GM23338 (cell line): ENCODE measurements at regions not wholly inside any gene's neighbourhood (a gene's known extent, or its start where the extent isn't known, plus 50 kb on each side); places are given as distances from the start of the nearest gene placed in this dataset.

Experiments used
- ATAC-seq: fragments of 200-7000 bp; cut with Tn5 transposase; 3 replicates; pipeline ENCODE4 v1.9.1; 2020
- DNase-seq: peaks from one replicate; pipeline ENCODE4 v3.0.0-alpha.2; 2015; ENCODE audit warnings: low spot score
- H2AFZ ChIP-seq: fragments of 200-600 bp; sonication (generic); 2 replicates; pipeline ENCODE4 v1.8.0; 2016; ENCODE audit warnings: antibody characterized with exemption, mild to moderate bottlenecking, moderate library complexity
- H3F3A ChIP-seq: fragments of 200-600 bp; sonication (generic); replicated peaks from 2 replicates; pipeline ENCODE4 v1.8.0; 2017; ENCODE audit warnings: antibody characterized with exemption, mixed run types, low read depth
- H3K27ac ChIP-seq: fragments of 200-600 bp; sonication (generic); 2 replicates; pipeline ENCODE4 v1.6.1; 2016; ENCODE audit warnings: low read depth
- H3K27me3 ChIP-seq: fragments of 200-600 bp; sonication (generic); 2 replicates; pipeline ENCODE4 v1.8.0; 2016; ENCODE audit warnings: mild to moderate bottlenecking, mixed run types, moderate library complexity; ENCODE audit not compliant: insufficient read depth
- H3K36me3 ChIP-seq: fragments of 200-600 bp; sonication (generic); 2 replicates; pipeline ENCODE4 v1.8.0; 2016; ENCODE audit warnings: mild to moderate bottlenecking; ENCODE audit not compliant: insufficient read depth
- H3K4me1 ChIP-seq: fragments of 200-600 bp; sonication (generic); 2 replicates; pipeline ENCODE4 v1.8.0; 2016; ENCODE audit warnings: mild to moderate bottlenecking, moderate library complexity; ENCODE audit not compliant: insufficient read depth
- H3K4me2 ChIP-seq: fragments of 200-600 bp; sonication (generic); 2 replicates; pipeline ENCODE4 v1.7.1; 2017; ENCODE audit warnings: mixed run types
- H3K4me3 ChIP-seq: fragments of 200-600 bp; sonication (generic); 2 replicates; pipeline ENCODE4 v1.6.1; 2016; ENCODE audit warnings: mixed run types
- H3K79me2 ChIP-seq: fragments of 200-600 bp; sonication (generic); replicated peaks from 2 replicates; pipeline ENCODE4 v1.8.0; 2017; ENCODE audit warnings: mild to moderate bottlenecking; ENCODE audit not compliant: insufficient read depth
- H3K9me2 ChIP-seq: fragments of 200-600 bp; sonication (generic); 2 replicates; pipeline ENCODE4 v1.8.0; 2017; ENCODE audit not compliant: insufficient read depth
- H4K20me1 ChIP-seq: fragments of 200-600 bp; sonication (generic); replicated peaks from 2 replicates; pipeline ENCODE4 v1.8.0; 2017; ENCODE audit warnings: mild to moderate bottlenecking; ENCODE audit not compliant: insufficient read depth
- H3K27ac Mint-ChIP-seq: 2 replicates; pipeline ENCODE4 v1.8.0; 2020; ENCODE audit warnings: inconsistent platforms, mild to moderate bottlenecking, moderate library complexity, mixed read lengths
- H3K27me3 Mint-ChIP-seq: 3 replicates; pipeline ENCODE4 v1.8.0; 2022; ENCODE audit warnings: low read depth, mild to moderate bottlenecking, moderate library complexity, mixed read lengths, inconsistent platforms; ENCODE audit not compliant: insufficient read depth, poor library complexity
- H3K36me3 Mint-ChIP-seq: 3 replicates; pipeline ENCODE4 v1.8.0; 2021; ENCODE audit warnings: low read depth, mild to moderate bottlenecking, inconsistent platforms, moderate library complexity, mixed read lengths
- H3K4me1 Mint-ChIP-seq: 3 replicates; pipeline ENCODE4 v1.8.0; 2020; ENCODE audit warnings: mild to moderate bottlenecking, inconsistent platforms, mixed read lengths
- H3K4me3 Mint-ChIP-seq: 3 replicates; pipeline ENCODE4 v1.8.0; 2021; ENCODE audit warnings: moderate library complexity, mild to moderate bottlenecking, inconsistent platforms, mixed read lengths
- H3K9me3 Mint-ChIP-seq: 3 replicates; pipeline ENCODE4 v1.8.0; 2020; ENCODE audit warnings: moderate library complexity, mild to moderate bottlenecking, inconsistent platforms, mixed read lengths
- CREB1 ChIP-seq: fragments of 250-450 bp; sonication (Bioruptor Pico); IDR thresholded peaks from 2 replicates; pipeline ENCODE4 v1.5.0; 2020; ENCODE audit warnings: low read depth, mild to moderate bottlenecking, moderate library complexity
- CTCF ChIP-seq, 2 experiments: fragments of 200-600 bp in 1 of 2; sonication (generic) in 1 of 2; conservative IDR thresholded peaks; 2 replicates each; pipeline versions ENCODE4 v1.5.1 to v1.6.1; 2016 to 2017; ENCODE audit warnings: antibody characterized with exemption in 2 of 2, low read depth in 2 of 2, mild to moderate bottlenecking in 2 of 2, moderate library complexity in 1 of 2
- ETS1 ChIP-seq: IDR thresholded peaks from 2 replicates; pipeline ENCODE4 v1.6.1; 2016; ENCODE audit warnings: antibody characterized with exemption
- EZH2 ChIP-seq: fragments of 200-600 bp; sonication (generic); IDR thresholded peaks from one replicate; pipeline ENCODE4 v1.8.0; 2017; ENCODE audit warnings: antibody characterized with exemption, mild to moderate bottlenecking, low read depth; ENCODE audit not compliant: unreplicated experiment
- EZH2phosphoT487 ChIP-seq: fragments of 200-600 bp; sonication (generic); IDR thresholded peaks from one replicate; pipeline ENCODE4 v1.8.1; 2018; ENCODE audit warnings: antibody characterized with exemption; ENCODE audit not compliant: unreplicated experiment
- JUNB ChIP-seq: IDR thresholded peaks from one replicate; pipeline ENCODE4 v1.6.1; 2016; ENCODE audit warnings: antibody characterized with exemption; ENCODE audit not compliant: unreplicated experiment
- NANOG ChIP-seq: IDR thresholded peaks from 2 replicates; pipeline ENCODE4 v1.6.1; 2016; ENCODE audit warnings: antibody characterized with exemption, borderline replicate concordance
- POLR2AphosphoS5 ChIP-seq: IDR thresholded peaks from 2 replicates; pipeline ENCODE4 v1.6.1; 2016; ENCODE audit warnings: antibody characterized with exemption, low read depth
- REST ChIP-seq: IDR thresholded peaks from one replicate; pipeline ENCODE4 v1.6.1; 2018; ENCODE audit warnings: antibody characterized with exemption; ENCODE audit not compliant: unreplicated experiment
- ZNF114 ChIP-seq: fragments of 250-450 bp; sonication (Bioruptor Pico); IDR thresholded peaks from 2 replicates; pipeline ENCODE4 v1.5.0; 2020; ENCODE audit warnings: mild to moderate bottlenecking, moderate library complexity
- ZNF331 ChIP-seq: fragments of 250-450 bp; sonication (Bioruptor Pico); IDR thresholded peaks from 2 replicates; pipeline ENCODE4 v1.5.0; 2020; ENCODE audit warnings: low read depth, mild to moderate bottlenecking, moderate library complexity

- TF ChIP-seq CTCF (conservative IDR thresholded peaks at IDR 0.05; ENCODE audit: low read depth in 2 of 2) (no peak), EZH2 (no peak), POLR2AphosphoS5 (no peak), NANOG (no peak)
Measured at GRCh38 chr4:130053723-130054122, 957.8 kb downstream of the C4orf33 start (continued).

GRCh38 chr4:130054908-130055307 lies 959.0 kb downstream of the C4orf33 start:
- 0 out of 2 replicates have a peak, but pooled peaks cover 3% of the 10 kb centered on the region for H3K9me2 ChIP-seq
- peaks cover 41% of the 10 kb centered on the region for H3K9me3 Mint-ChIP-seq
- no peaks in the 10 kb centered on the region; the same call in 1 of the 2 replicates for H3K36me3 ChIP-seq
- no peak overlapping the region for H3K27ac ChIP-seq
- H3K36me3 Mint-ChIP-seq, result peaks cover 65% of the 10 kb centered on the region
- TF ChIP-seq CREB1 (CRISPR knock-in tag), result no peak
- no peak for TF ChIP-seq EZH2
- TF ChIP-seq POLR2AphosphoS5, result no peak
- no peak for TF ChIP-seq ETS1
- H3K4me3 ChIP-seq, result no peak overlapping the region
- H3K27ac Mint-ChIP-seq, result no peak overlapping the region
- no peaks in the 10 kb centered on the region for H3F3A ChIP-seq
- no peak for DNase-seq
- H3K4me1 Mint-ChIP-seq, result no peaks in the 10 kb centered on the region; the same call in 2 of the 3 replicates
- no peak overlapping the region for H3K4me2 ChIP-seq
- no peak for ATAC-seq
- H3K27me3 Mint-ChIP-seq, result peaks cover 2% of the 10 kb centered on the region
- H2AFZ ChIP-seq, result no peak overlapping the region
- H3K4me3 Mint-ChIP-seq, result no peak overlapping the region
- H3K27me3 ChIP-seq, result no peaks in the 10 kb centered on the region
- H4K20me1 ChIP-seq, result no peaks in the 10 kb centered on the region
- H3K79me2 ChIP-seq, result no peaks in the 10 kb centered on the region
- no peaks in the 10 kb centered on the region for H3K4me1 ChIP-seq

GRCh38 chr4:130056286-130056685 lies 960.3 kb downstream of the C4orf33 start:
- H3K9me2 ChIP-seq, result peaks cover 9% of the 10 kb centered on the region; the same call in 1 of the 2 replicates
- H2AFZ ChIP-seq, result no peak overlapping the region
- H3K9me3 Mint-ChIP-seq, result peaks cover 28% of the 10 kb centered on the region
- H3K4me1 ChIP-seq, result no peaks in the 10 kb centered on the region
- no peak overlapping the region for H3K27ac ChIP-seq
- no peaks in the 10 kb centered on the region; the same call in 1 of the 2 replicates for H3K36me3 ChIP-seq
- H3K4me1 Mint-ChIP-seq, result no peaks in the 10 kb centered on the region; the same call in 2 of the 3 replicates
- H3K4me2 ChIP-seq, result no peak overlapping the region
- H3K27me3 Mint-ChIP-seq, result no peaks in the 10 kb centered on the region
- H3K36me3 Mint-ChIP-seq, result peaks cover 64% of the 10 kb centered on the region
- H3K4me3 ChIP-seq, result no peak overlapping the region
- no peak for ATAC-seq
- H3K79me2 ChIP-seq, result no peaks in the 10 kb centered on the region
- H3K27ac Mint-ChIP-seq, result no peak overlapping the region
- no peak for DNase-seq
- no peak overlapping the region for H3K4me3 Mint-ChIP-seq
- H3F3A ChIP-seq, result no peaks in the 10 kb centered on the region
- no peaks in the 10 kb centered on the region for H4K20me1 ChIP-seq
- H3K27me3 ChIP-seq, result no peaks in the 10 kb centered on the region
- TF ChIP-seq ETS1 (no peak), REST (no peak), CTCF (conservative IDR thresholded peaks at IDR 0.05; ENCODE audit: low read depth in 2 of 2) (no peak), NANOG (no peak), ZNF331 (CRISPR knock-in tag) (no peak), EZH2phosphoT487 (no peak), JUNB (no peak), EZH2 (no peak), ZNF114 (CRISPR knock-in tag) (no peak)
